ENCODE measurements at regions not wholly inside any gene's neighbourhood (a gene's known extent, or its start where the extent isn't known, plus 50 kb on each side); places are given as distances from the start of the nearest gene placed in this dataset.

GRCh38 chr10:64038107-64038506, 516.9 kb downstream of the REEP3 start:
- TF ChIP-seq, protein P1, sequence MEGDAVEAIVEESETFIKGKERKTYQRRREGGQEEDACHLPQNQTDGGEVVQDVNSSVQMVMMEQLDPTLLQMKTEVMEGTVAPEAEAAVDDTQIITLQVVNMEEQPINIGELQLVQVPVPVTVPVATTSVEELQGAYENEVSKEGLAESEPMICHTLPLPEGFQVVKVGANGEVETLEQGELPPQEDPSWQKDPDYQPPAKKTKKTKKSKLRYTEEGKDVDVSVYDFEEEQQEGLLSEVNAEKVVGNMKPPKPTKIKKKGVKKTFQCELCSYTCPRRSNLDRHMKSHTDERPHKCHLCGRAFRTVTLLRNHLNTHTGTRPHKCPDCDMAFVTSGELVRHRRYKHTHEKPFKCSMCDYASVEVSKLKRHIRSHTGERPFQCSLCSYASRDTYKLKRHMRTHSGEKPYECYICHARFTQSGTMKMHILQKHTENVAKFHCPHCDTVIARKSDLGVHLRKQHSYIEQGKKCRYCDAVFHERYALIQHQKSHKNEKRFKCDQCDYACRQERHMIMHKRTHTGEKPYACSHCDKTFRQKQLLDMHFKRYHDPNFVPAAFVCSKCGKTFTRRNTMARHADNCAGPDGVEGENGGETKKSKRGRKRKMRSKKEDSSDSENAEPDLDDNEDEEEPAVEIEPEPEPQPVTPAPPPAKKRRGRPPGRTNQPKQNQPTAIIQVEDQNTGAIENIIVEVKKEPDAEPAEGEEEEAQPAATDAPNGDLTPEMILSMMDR (IDR thresholded peaks at IDR 0.05) = no peak
- TF ChIP-seq POLR2A (IDR thresholded peaks at IDR 0.05) = no peak

Data from Peyer's patch (tissue), 4 donors.